Hepatocyte (in vitro differentiated cells): ENCODE measurements at regions not wholly inside any gene's neighbourhood (a gene's known extent, or its start where the extent isn't known, plus 50 kb on each side); places are given as distances from the start of the nearest gene placed in this dataset.

Experiments used
- CTCF ChIP-seq: fragments of 200-600 bp; sonication (generic); IDR thresholded peaks from 2 replicates; pipeline ENCODE4 v1.5.1; 2016; ENCODE audit warnings: antibody characterized with exemption, mild to moderate bottlenecking; ENCODE audit not compliant: poor library complexity
- EZH2 ChIP-seq: fragments of 200-600 bp; sonication (generic); IDR thresholded peaks from 2 replicates; pipeline ENCODE4 v1.6.1; 2016; ENCODE audit warnings: antibody characterized with exemption, mild to moderate bottlenecking, borderline replicate concordance
- EZH2phosphoT487 ChIP-seq: fragments of 200-600 bp; sonication (generic); IDR thresholded peaks from one replicate; pipeline ENCODE4 v1.6.1; 2018; ENCODE audit warnings: antibody characterized with exemption, mild to moderate bottlenecking, low read depth, moderate library complexity; ENCODE audit not compliant: unreplicated experiment, severe bottlenecking

- no peak for TF ChIP-seq CTCF
- TF ChIP-seq EZH2 = no peak
- no peak for TF ChIP-seq EZH2phosphoT487
Measured at GRCh38 chr2:31644551-31644950, 63.8 kb upstream of the SRD5A2 start.
